K562 (cell line): ENCODE measurements at regions not wholly inside any gene's neighbourhood (a gene's known extent, or its start where the extent isn't known, plus 50 kb on each side); places are given as distances from the start of the nearest gene placed in this dataset.

Experiments
- CHD4 ChIP-seq: fragments of 200-600 bp; sonication (generic); IDR thresholded peaks from 3 replicates; pipeline ENCODE4 v1.6.1; 2012; ENCODE audit warnings: low read depth, mild to moderate bottlenecking, mixed read lengths, low read length, inconsistent platforms; ENCODE audit not compliant: insufficient read depth, insufficient replicate concordance, poor library complexity, severe bottlenecking
- CTBP1 ChIP-seq: fragments of 450-650 bp; IDR thresholded peaks from 2 replicates; pipeline ENCODE4 v1.6.1; 2016; ENCODE audit warnings: borderline replicate concordance
- CTCF ChIP-seq, 3 experiments: IDR thresholded peaks in 2 of 3; conservative IDR thresholded peaks in 1 of 3; 2 replicates each; pipeline ENCODE4 v1.5.1; 2011 to 2012; ENCODE audit warnings: low read length in 3 of 3, mild to moderate bottlenecking in 3 of 3, control low read depth in 2 of 3, improper control_type of control experiment in 1 of 3, inconsistent platforms in 1 of 3, low read depth in 1 of 3, mixed read lengths in 1 of 3, moderate library complexity in 1 of 3; ENCODE audit not compliant: insufficient read depth in 2 of 3
- EZH2 ChIP-seq: IDR thresholded peaks from 2 replicates; pipeline ENCODE4 v1.6.1; 2012; ENCODE audit warnings: low read depth, mild to moderate bottlenecking, inconsistent platforms, low read length, borderline replicate concordance
- JUNB ChIP-seq: fragments of 450-650 bp; formaldehyde crosslinking; conservative IDR thresholded peaks from 2 replicates; pipeline ENCODE4 v1.4.0; 2020; ENCODE audit warnings: mild to moderate bottlenecking
- NCOR1 ChIP-seq: fragments of 450-650 bp; IDR thresholded peaks from 2 replicates; pipeline ENCODE4 v1.6.1; 2016; ENCODE audit warnings: mild to moderate bottlenecking, moderate library complexity
- POLR2A ChIP-seq: fragments of 450-650 bp; conservative IDR thresholded peaks from 2 replicates; pipeline ENCODE4 v1.6.1; 2016
- SIX5 ChIP-seq, 2 experiments: IDR thresholded peaks; 2 replicates each; pipeline ENCODE4 v1.6.1; 2011; ENCODE audit warnings: low read length in 2 of 2, borderline replicate concordance in 1 of 2, low read depth in 1 of 2, mild to moderate bottlenecking in 1 of 2, moderate library complexity in 1 of 2; ENCODE audit not compliant: insufficient read depth in 1 of 2
- ZNF174 ChIP-seq: fragments of 250-450 bp; sonication (Bioruptor Pico); IDR thresholded peaks from 2 replicates; pipeline ENCODE4 v1.4.0; 2020; ENCODE audit warnings: mild to moderate bottlenecking

GRCh38 chr13:62377838-62378237 lies 962.2 kb upstream of the PCDH20 start:
- TF ChIP-seq EZH2 (no peak), POLR2A (no peak), NCOR1 (no peak), SIX5 (IDR thresholded peaks at IDR 0.05; ENCODE audit: borderline replicate concordance in 1 of 2, insufficient read depth in 1 of 2, low read depth in 1 of 2, low read length in 2 of 2) (no peak), JUNB (CRISPR knock-in tag) (no peak), ZNF174 (no peak), CHD4 (no peak), CTBP1 (no peak), CTCF (IDR thresholded peaks at IDR 0.05 in 2 of 3, conservative IDR thresholded peaks at IDR 0.05 in 1 of 3; ENCODE audit: insufficient read depth in 2 of 3, low read depth in 1 of 3, low read length in 3 of 3) (no peak)
